ENCODE measurements at regions not wholly inside any gene's neighbourhood (a gene's known extent, or its start where the extent isn't known, plus 50 kb on each side); places are given as distances from the start of the nearest gene placed in this dataset.

DNA sequence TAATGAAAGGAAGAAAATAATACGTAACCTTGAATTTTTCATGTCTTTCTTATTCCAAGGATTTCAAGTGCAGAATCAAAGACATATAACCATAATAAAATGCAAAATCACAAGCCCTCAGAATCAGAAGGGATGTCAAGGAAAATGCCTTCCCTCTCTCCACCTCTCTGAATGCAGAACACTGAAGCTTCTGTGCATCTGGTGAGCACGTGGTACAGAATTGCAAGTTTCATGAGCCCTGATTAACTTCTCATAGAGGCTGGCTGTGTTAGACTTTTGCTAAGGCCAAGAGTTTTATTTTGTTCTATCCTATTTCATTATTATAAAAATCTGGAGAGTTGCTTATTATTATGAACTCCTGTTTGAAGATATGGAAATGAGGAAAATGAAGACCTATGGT lies 533.7 kb upstream of the POM121L12 start:
- no peak for TF ChIP-seq POLR2A (IDR thresholded peaks at IDR 0.05)
- TF ChIP-seq, protein P1, sequence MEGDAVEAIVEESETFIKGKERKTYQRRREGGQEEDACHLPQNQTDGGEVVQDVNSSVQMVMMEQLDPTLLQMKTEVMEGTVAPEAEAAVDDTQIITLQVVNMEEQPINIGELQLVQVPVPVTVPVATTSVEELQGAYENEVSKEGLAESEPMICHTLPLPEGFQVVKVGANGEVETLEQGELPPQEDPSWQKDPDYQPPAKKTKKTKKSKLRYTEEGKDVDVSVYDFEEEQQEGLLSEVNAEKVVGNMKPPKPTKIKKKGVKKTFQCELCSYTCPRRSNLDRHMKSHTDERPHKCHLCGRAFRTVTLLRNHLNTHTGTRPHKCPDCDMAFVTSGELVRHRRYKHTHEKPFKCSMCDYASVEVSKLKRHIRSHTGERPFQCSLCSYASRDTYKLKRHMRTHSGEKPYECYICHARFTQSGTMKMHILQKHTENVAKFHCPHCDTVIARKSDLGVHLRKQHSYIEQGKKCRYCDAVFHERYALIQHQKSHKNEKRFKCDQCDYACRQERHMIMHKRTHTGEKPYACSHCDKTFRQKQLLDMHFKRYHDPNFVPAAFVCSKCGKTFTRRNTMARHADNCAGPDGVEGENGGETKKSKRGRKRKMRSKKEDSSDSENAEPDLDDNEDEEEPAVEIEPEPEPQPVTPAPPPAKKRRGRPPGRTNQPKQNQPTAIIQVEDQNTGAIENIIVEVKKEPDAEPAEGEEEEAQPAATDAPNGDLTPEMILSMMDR (IDR thresholded peaks at IDR 0.05): no peak
- Histone ChIP-seq H3K4me3 (replicated peaks in 1 of 3) (no peak overlapping the region), H3K9me3 (no peaks in the 10 kb centered on the region), H3K36me3 (no peaks in the 10 kb centered on the region), H3K4me1 (no peaks in the 10 kb centered on the region), H3K27me3 (no peaks in the 10 kb centered on the region), H3K27ac (no peak overlapping the region)
- intact Hi-C loops (cut with DNase I): no loop called here
- 77 to 88% methylated on average over 2 of the region's 2 CpGs for WGBS, 2 donors
- no peak for DNase-seq

- no peak overlapping the region for H3K27ac ChIP-seq
- no peaks in the 10 kb centered on the region for H3K27me3 ChIP-seq
- no peak for DNase-seq
- TF ChIP-seq POLR2A (IDR thresholded peaks at IDR 0.05): no peak
- TF ChIP-seq, protein P1 (IDR thresholded peaks at IDR 0.05): no peak
- H3K4me1 ChIP-seq: no peaks in the 10 kb centered on the region
- H3K9me3 ChIP-seq: no peaks in the 10 kb centered on the region
- whole genome bisulfite sequencing, 2 donors: 23 to 27% methylated on average over 3 of the region's 3 CpGs
- no peaks in the 10 kb centered on the region for H3K36me3 ChIP-seq
- intact Hi-C loops (cut with DNase I): no loop called here
- H3K4me3 ChIP-seq (replicated peaks in 1 of 3): no peak overlapping the region
These were observed 534.6 kb upstream of the POM121L12 start for GRCh38 chr7:52500841-52501240.

DNA sequence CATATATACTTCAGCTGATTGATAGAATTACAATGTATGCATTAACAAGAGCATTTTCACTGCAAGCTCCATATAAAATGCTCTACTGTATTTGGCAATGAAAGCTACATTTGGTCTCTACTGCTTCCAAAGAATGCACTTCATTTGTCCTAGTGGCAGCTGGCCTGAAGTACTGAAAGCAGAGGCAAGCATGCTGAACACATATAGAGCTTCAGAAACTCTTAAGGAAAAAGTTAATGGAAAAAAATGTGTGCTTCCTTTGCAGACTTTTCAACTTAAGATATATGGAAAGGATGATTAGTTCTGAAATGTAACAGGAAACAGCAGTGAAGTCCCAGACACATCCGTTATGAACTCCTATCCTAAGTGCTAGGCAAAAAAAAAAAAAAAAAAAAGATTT lies 537.1 kb upstream of the POM121L12 start:
- intact Hi-C loops (cut with DNase I): no loop called here
- TF ChIP-seq, protein P1 (IDR thresholded peaks at IDR 0.05): no peak
- no peak for TF ChIP-seq POLR2A (IDR thresholded peaks at IDR 0.05)
- DNase-seq: no peak
- Histone ChIP-seq H3K27ac (no peak overlapping the region), H3K9me3 (no peaks in the 10 kb centered on the region), H3K4me3 (replicated peaks in 1 of 3) (no peak overlapping the region), H3K27me3 (no peaks in the 10 kb centered on the region), H3K36me3 (no peaks in the 10 kb centered on the region), H3K4me1 (no peaks in the 10 kb centered on the region)
- 45 to 49% methylated on average over 1 of the region's 1 CpG for WGBS, 2 donors

DNA sequence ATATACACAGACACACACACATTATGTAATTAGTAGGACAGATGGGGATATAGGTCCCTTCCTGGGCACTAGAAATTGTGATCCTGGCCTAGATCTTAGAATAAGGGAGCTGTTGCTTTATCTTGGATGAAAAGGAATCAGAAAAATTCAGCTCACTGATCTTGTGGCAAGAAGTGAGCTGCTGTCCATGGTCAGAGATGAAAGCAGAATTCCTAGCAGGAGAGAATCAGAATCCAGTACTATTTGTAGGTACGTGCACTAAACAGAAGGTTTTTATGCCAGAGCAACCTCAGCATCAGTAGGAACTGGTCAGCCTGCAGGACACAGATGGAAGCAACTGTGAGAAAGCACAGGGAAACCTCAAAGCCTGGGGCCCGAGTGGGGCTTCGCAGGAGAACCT lies 549.2 kb upstream of the POM121L12 start:
- DNase-seq: no peak
- Histone ChIP-seq H3K9me3 (no peaks in the 10 kb centered on the region), H3K27ac (no peak overlapping the region), H3K36me3 (no peaks in the 10 kb centered on the region), H3K4me1 (no peaks in the 10 kb centered on the region), H3K4me3 (replicated peaks in 1 of 3) (no peak overlapping the region), H3K27me3 (no peaks in the 10 kb centered on the region)
- intact Hi-C loops (cut with DNase I): no loop called here
- WGBS, 2 donors: 59 to 77% methylated on average over 3 of the region's 3 CpGs
- no peak for TF ChIP-seq POLR2A (IDR thresholded peaks at IDR 0.05)
- TF ChIP-seq, protein P1 (IDR thresholded peaks at IDR 0.05): no peak

DNA sequence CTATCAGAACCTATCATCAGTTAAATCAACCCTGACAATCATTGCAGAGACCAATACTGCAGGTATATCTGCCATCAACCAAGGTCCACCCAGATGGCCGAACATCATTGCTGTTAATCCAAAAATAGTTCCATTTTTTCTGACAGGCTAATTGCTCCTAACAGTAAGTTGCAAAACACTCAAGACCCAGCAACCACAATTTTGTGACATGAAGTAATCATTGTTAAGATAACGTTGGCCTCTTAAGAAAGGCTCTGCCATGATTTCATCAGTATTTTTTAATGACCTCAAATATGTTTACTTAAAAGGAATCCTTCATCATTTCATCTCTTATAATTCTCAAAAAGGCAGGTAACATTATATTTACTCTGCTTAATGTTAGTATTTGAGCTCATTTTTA lies 553.4 kb upstream of the POM121L12 start:
- WGBS, 2 donors: 75 to 78% methylated on average over 2 of the region's 2 CpGs
- DNase-seq: no peak
- no peaks in the 10 kb centered on the region for H3K27me3 ChIP-seq
- H3K4me3 ChIP-seq (replicated peaks in 1 of 3): no peak overlapping the region
- intact Hi-C loops (cut with DNase I): no loop called here
- H3K9me3 ChIP-seq: no peaks in the 10 kb centered on the region
- TF ChIP-seq POLR2A (IDR thresholded peaks at IDR 0.05): no peak
- TF ChIP-seq, protein P1 (IDR thresholded peaks at IDR 0.05): no peak
- H3K36me3 ChIP-seq: no peaks in the 10 kb centered on the region
- H3K27ac ChIP-seq: no peak overlapping the region
- no peaks in the 10 kb centered on the region for H3K4me1 ChIP-seq

Measured in thyroid gland (tissue), 4 donors.